ENCODE measurements at regions not wholly inside any gene's neighbourhood (a gene's known extent, or its start where the extent isn't known, plus 50 kb on each side); places are given as distances from the start of the nearest gene placed in this dataset.

GRCh38 chr15:85943791-85944190 is 135.9 kb upstream of the AGBL1 start:
- DNase-seq = no peak

- no peak for DNase-seq
Observed at GRCh38 chr15:85947021-85947420, 132.7 kb upstream of the AGBL1 start.

GRCh38 chr15:85947936-85948335 is 131.7 kb upstream of the AGBL1 start:
- DNase-seq = no peak

- DNase-seq = no peak
Observed at GRCh38 chr15:85950101-85950500, 129.6 kb upstream of the AGBL1 start.

- DNase-seq = no peak
Observed at GRCh38 chr15:85954586-85954985, 125.1 kb upstream of the AGBL1 start.

- DNase-seq = no peak
Observed at GRCh38 chr15:85955501-85956391, 123.9 kb upstream of the AGBL1 start.

- no peak for DNase-seq
Observed at GRCh38 chr15:85956532-85957275, 123.0 kb upstream of the AGBL1 start.

GRCh38 chr15:85959611-85960010 is 120.1 kb upstream of the AGBL1 start:
- no peak for DNase-seq

GRCh38 chr15:85960381-85960780 is 119.3 kb upstream of the AGBL1 start:
- no peak for DNase-seq

GRCh38 chr15:85961821-85962220 is 117.8 kb upstream of the AGBL1 start:
- DNase-seq = no peak

GRCh38 chr15:85963262-85963760 is 116.4 kb upstream of the AGBL1 start:
- no peak for DNase-seq

GRCh38 chr15:85964471-85964870 is 115.2 kb upstream of the AGBL1 start:
- DNase-seq = no peak

- DNase-seq = no peak
Observed at GRCh38 chr15:85967553-85967952, 112.1 kb upstream of the AGBL1 start.

GRCh38 chr15:85972805-85973540 is 106.7 kb upstream of the AGBL1 start:
- no peak for DNase-seq

GRCh38 chr15:85973584-85974347 is 105.9 kb upstream of the AGBL1 start:
- no peak for DNase-seq

- no peak for DNase-seq
Observed at GRCh38 chr15:85974348-85974705, 105.3 kb upstream of the AGBL1 start.

GRCh38 chr15:85974742-85975141 is 104.9 kb upstream of the AGBL1 start:
- DNase-seq = no peak

- no peak for DNase-seq
Observed at GRCh38 chr15:85976102-85976501, 103.6 kb upstream of the AGBL1 start.

GRCh38 chr15:85976986-85977385 is 102.7 kb upstream of the AGBL1 start:
- DNase-seq = no peak

- DNase-seq = no peak
Observed at GRCh38 chr15:85977586-85977985, 102.1 kb upstream of the AGBL1 start.

GRCh38 chr15:85979929-85980328 is 99.7 kb upstream of the AGBL1 start:
- no peak for DNase-seq

- DNase-seq = no peak
Observed at GRCh38 chr15:85980946-85981345, 98.7 kb upstream of the AGBL1 start.

- no peak for DNase-seq
Observed at GRCh38 chr15:85984241-85984640, 95.4 kb upstream of the AGBL1 start.
